HepG2 (cell line): ENCODE measurements at regions not wholly inside any gene's neighbourhood (a gene's known extent, or its start where the extent isn't known, plus 50 kb on each side); places are given as distances from the start of the nearest gene placed in this dataset.

Experiments used
- ATF7-NPFF ChIP-seq: sonication (generic); formaldehyde crosslinking; IDR thresholded peaks from 2 replicates; pipeline ENCODE4 v1.8.1; 2023; ENCODE audit warnings: mild to moderate bottlenecking, low read depth, missing genetic modification reagents, moderate library complexity
- DMAP1 ChIP-seq: IDR thresholded peaks from 2 replicates; pipeline ENCODE4 v1.6.1; 2016
- ETS1 ChIP-seq: sonication (generic); formaldehyde crosslinking; IDR thresholded peaks from 2 replicates; pipeline ENCODE4 v1.4.0; 2020; ENCODE audit warnings: missing genetic modification reagents
- NFE2L2 ChIP-seq: fragments of 150-350 bp; IDR thresholded peaks from 2 replicates; pipeline ENCODE4 v1.6.1; 2014; ENCODE audit warnings: low read length
- NRL ChIP-seq: sonication (generic); formaldehyde crosslinking; IDR thresholded peaks from 2 replicates; pipeline ENCODE4 v1.5.0; 2020; ENCODE audit warnings: missing genetic modification reagents, mild to moderate bottlenecking, moderate library complexity, borderline replicate concordance
- PRPF4 ChIP-seq: fragments of 200-400 bp; formaldehyde crosslinking; IDR thresholded peaks from 2 replicates; pipeline ENCODE4 v1.6.1; 2016; ENCODE audit warnings: low read length, low read depth; ENCODE audit not compliant: poor library complexity, severe bottlenecking
- RARA ChIP-seq: IDR thresholded peaks from 2 replicates; pipeline ENCODE4 v1.6.1; 2016; ENCODE audit warnings: missing genetic modification reagents, missing compliant biosample characterization
- SALL1 ChIP-seq: sonication (generic); formaldehyde crosslinking; IDR thresholded peaks from 2 replicates; pipeline ENCODE4 v1.8.0; 2022; ENCODE audit warnings: mild to moderate bottlenecking, missing genetic modification reagents
- SMYD3 ChIP-seq: sonication (generic); formaldehyde crosslinking; IDR thresholded peaks from 2 replicates; pipeline ENCODE4 v1.8.1; 2023; ENCODE audit warnings: mild to moderate bottlenecking, missing genetic modification reagents
- SP4 ChIP-seq: sonication (generic); formaldehyde crosslinking; IDR thresholded peaks from 2 replicates; pipeline ENCODE4 v1.8.1; 2023; ENCODE audit warnings: mild to moderate bottlenecking, missing genetic modification reagents
- TAF15 ChIP-seq: fragments of 200-400 bp; formaldehyde crosslinking; IDR thresholded peaks from one replicate; pipeline ENCODE4 v1.6.1; 2018; ENCODE audit warnings: mild to moderate bottlenecking, low read depth, low read length; ENCODE audit not compliant: poor library complexity, severe bottlenecking
- ZNF101 ChIP-seq: sonication (generic); formaldehyde crosslinking; IDR thresholded peaks from 2 replicates; pipeline ENCODE4 v1.4.0; 2020; ENCODE audit warnings: mild to moderate bottlenecking, low read depth, missing genetic modification reagents, borderline replicate concordance
- ZNF432 ChIP-seq: sonication (generic); formaldehyde crosslinking; IDR thresholded peaks from 2 replicates; pipeline ENCODE4 v1.5.0; 2020; ENCODE audit warnings: missing genetic modification reagents, mild to moderate bottlenecking, borderline replicate concordance
- ZNF672 ChIP-seq: sonication (generic); formaldehyde crosslinking; IDR thresholded peaks from 2 replicates; pipeline ENCODE4 v1.8.1; 2022; ENCODE audit warnings: missing genetic modification reagents
- ZNF749 ChIP-seq: sonication (generic); formaldehyde crosslinking; IDR thresholded peaks from 2 replicates; pipeline ENCODE4 v1.8.0; 2022; ENCODE audit warnings: mild to moderate bottlenecking, missing genetic modification reagents, moderate library complexity, borderline replicate concordance
- ZSCAN25 ChIP-seq: sonication (generic); formaldehyde crosslinking; IDR thresholded peaks from 2 replicates; pipeline ENCODE4 v1.8.0; 2022; ENCODE audit warnings: mild to moderate bottlenecking, missing genetic modification reagents
- TF ChIP-seq, protein P1 (sequence below): sonication (generic); formaldehyde crosslinking; conservative IDR thresholded peaks from 2 replicates; pipeline ENCODE4 v1.4.0; 2020; ENCODE audit warnings: mild to moderate bottlenecking, missing genetic modification reagents, moderate library complexity
- TF ChIP-seq, protein P2 (sequence below): sonication (generic); formaldehyde crosslinking; IDR thresholded peaks from 2 replicates; pipeline ENCODE4 v1.5.1; 2020; ENCODE audit warnings: mild to moderate bottlenecking, missing genetic modification reagents, borderline replicate concordance
- TF ChIP-seq, protein P3 (sequence below): sonication (generic); formaldehyde crosslinking; IDR thresholded peaks from 2 replicates; pipeline ENCODE4 v1.5.1; 2020; ENCODE audit warnings: mild to moderate bottlenecking, moderate library complexity, missing genetic modification reagents
- TF ChIP-seq, protein P4 (sequence below): sonication (generic); formaldehyde crosslinking; conservative IDR thresholded peaks from 2 replicates; pipeline ENCODE4 v1.8.0; 2022; ENCODE audit warnings: low read depth, missing genetic modification reagents

DNA sequence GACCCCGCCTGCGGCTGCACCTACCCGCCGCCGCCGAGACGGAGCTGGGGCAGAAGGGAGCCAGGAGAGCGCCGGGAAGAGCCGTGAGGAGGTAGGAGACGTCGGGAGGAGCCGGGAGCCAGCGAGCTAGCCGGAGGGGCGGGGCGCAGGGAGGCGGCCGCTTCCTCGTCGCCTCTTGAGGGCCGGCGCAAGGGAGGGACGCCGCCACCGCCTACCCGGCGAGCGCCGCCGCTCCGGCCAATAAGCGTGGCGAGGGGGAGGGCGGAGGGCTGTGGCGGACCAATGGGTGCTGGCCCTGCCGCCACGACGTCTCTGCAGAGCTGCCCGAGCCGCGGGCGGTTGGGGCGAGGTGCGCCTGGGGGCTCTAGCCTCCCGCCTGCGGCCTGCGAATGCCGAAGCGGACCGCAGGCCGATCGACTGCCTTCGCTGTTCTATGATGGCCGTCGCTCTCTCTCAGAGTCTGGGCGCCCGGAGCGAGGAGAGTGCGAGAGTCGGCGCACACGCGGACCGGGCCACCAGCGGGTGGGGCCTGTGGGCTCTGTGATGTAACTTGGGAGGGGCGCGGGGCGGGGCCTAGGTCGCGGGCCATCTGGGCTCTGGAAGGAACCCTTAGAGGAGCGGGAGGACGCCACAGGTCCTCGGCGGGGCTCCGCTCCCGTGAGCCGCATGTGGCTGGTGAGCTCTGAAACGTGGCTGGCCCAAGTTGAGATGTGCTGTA lies 72.7 kb upstream of the MAP4 start (continued):
- TF ChIP-seq ETS1 (CRISPR knock-in tag) (0 out of 2 replicates have a peak, but pooled peaks have one; percentile 80), ZNF432 (CRISPR knock-in tag) (no peak), ATF7-NPFF (CRISPR knock-in tag) (peak; percentile 80), ZSCAN25 (CRISPR knock-in tag) (no peak), PRPF4 (no peak), NFE2L2 (no peak), ZNF672 (CRISPR knock-in tag) (no peak), ZNF749 (CRISPR knock-in tag) (peak; percentile 50; the same call in 1 of the 2 replicates), SMYD3 (CRISPR knock-in tag) (no peak), RARA (CRISPR knock-in tag) (peak; percentile 12; the same call in 1 of the 2 replicates), DMAP1 (CRISPR knock-in tag) (peak; percentile 96), SALL1 (CRISPR knock-in tag) (peak; percentile 79; the same call in 1 of the 2 replicates), TAF15 (peak; percentile 42), ZNF101 (no peak), SP4 (peak; percentile 98), NRL (peak; percentile 51; the same call in 1 of the 2 replicates)
- TF ChIP-seq, protein P1, sequence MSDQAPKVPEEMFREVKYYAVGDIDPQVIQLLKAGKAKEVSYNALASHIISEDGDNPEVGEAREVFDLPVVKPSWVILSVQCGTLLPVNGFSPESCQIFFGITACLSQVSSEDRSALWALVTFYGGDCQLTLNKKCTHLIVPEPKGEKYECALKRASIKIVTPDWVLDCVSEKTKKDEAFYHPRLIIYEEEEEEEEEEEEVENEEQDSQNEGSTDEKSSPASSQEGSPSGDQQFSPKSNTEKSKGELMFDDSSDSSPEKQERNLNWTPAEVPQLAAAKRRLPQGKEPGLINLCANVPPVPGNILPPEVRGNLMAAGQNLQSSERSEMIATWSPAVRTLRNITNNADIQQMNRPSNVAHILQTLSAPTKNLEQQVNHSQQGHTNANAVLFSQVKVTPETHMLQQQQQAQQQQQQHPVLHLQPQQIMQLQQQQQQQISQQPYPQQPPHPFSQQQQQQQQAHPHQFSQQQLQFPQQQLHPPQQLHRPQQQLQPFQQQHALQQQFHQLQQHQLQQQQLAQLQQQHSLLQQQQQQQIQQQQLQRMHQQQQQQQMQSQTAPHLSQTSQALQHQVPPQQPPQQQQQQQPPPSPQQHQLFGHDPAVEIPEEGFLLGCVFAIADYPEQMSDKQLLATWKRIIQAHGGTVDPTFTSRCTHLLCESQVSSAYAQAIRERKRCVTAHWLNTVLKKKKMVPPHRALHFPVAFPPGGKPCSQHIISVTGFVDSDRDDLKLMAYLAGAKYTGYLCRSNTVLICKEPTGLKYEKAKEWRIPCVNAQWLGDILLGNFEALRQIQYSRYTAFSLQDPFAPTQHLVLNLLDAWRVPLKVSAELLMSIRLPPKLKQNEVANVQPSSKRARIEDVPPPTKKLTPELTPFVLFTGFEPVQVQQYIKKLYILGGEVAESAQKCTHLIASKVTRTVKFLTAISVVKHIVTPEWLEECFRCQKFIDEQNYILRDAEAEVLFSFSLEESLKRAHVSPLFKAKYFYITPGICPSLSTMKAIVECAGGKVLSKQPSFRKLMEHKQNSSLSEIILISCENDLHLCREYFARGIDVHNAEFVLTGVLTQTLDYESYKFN (CRISPR knock-in tag): peak; percentile 54
- TF ChIP-seq, protein P2, sequence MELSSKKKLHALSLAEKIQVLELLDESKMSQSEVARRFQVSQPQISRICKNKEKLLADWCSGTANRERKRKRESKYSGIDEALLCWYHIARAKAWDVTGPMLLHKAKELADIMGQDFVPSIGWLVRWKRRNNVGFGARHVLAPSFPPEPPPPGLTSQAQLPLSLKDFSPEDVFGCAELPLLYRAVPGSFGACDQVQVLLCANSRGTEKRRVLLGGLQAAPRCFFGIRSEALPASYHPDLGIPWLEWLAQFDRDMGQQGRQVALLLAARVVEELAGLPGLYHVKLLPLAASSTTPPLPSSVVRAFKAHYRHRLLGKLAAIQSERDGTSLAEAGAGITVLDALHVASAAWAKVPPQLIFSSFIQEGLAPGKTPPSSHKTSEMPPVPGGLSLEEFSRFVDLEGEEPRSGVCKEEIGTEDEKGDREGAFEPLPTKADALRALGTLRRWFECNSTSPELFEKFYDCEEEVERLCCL (CRISPR knock-in tag): no peak
- TF ChIP-seq, protein P3, sequence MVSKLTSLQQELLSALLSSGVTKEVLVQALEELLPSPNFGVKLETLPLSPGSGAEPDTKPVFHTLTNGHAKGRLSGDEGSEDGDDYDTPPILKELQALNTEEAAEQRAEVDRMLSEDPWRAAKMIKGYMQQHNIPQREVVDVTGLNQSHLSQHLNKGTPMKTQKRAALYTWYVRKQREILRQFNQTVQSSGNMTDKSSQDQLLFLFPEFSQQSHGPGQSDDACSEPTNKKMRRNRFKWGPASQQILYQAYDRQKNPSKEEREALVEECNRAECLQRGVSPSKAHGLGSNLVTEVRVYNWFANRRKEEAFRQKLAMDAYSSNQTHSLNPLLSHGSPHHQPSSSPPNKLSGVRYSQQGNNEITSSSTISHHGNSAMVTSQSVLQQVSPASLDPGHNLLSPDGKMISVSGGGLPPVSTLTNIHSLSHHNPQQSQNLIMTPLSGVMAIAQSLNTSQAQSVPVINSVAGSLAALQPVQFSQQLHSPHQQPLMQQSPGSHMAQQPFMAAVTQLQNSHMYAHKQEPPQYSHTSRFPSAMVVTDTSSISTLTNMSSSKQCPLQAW: peak; percentile 85
- TF ChIP-seq, protein P4, sequence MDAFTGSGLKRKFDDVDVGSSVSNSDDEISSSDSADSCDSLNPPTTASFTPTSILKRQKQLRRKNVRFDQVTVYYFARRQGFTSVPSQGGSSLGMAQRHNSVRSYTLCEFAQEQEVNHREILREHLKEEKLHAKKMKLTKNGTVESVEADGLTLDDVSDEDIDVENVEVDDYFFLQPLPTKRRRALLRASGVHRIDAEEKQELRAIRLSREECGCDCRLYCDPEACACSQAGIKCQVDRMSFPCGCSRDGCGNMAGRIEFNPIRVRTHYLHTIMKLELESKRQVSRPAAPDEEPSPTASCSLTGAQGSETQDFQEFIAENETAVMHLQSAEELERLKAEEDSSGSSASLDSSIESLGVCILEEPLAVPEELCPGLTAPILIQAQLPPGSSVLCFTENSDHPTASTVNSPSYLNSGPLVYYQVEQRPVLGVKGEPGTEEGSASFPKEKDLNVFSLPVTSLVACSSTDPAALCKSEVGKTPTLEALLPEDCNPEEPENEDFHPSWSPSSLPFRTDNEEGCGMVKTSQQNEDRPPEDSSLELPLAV (CRISPR knock-in tag): no peak
